Neuronal stem cell (in vitro differentiated cells): ENCODE measurements at regions not wholly inside any gene's neighbourhood (a gene's known extent, or its start where the extent isn't known, plus 50 kb on each side); places are given as distances from the start of the nearest gene placed in this dataset.

ENCODE experiments used
- DNase-seq: peaks from one replicate; pipeline ENCODE4 v3.0.0-alpha.2; 2013; ENCODE audit warnings: low spot score
- H2AFZ ChIP-seq: one replicate; pipeline ENCODE4 v1.6.1; 2013; ENCODE audit warnings: mild to moderate bottlenecking, low read length, inconsistent platforms
- H2AK5ac ChIP-seq: 2 replicates; pipeline ENCODE4 v1.6.1; 2013; ENCODE audit warnings: low read depth, mild to moderate bottlenecking, inconsistent platforms, low read length, moderate library complexity, mixed read lengths
- H2BK120ac ChIP-seq: 2 replicates; pipeline ENCODE4 v1.6.1; 2013; ENCODE audit warnings: low read depth, mild to moderate bottlenecking, inconsistent platforms, low read length, moderate library complexity, mixed read lengths
- H2BK12ac ChIP-seq: one replicate; pipeline ENCODE4 v1.6.1; 2013; ENCODE audit warnings: low read length, inconsistent platforms
- H2BK15ac ChIP-seq: 2 replicates; pipeline ENCODE4 v1.6.1; 2013; ENCODE audit warnings: mild to moderate bottlenecking, low read length, inconsistent platforms, mixed read lengths
- H2BK5ac ChIP-seq: one replicate; pipeline ENCODE4 v1.6.1; 2013; ENCODE audit warnings: inconsistent platforms, mild to moderate bottlenecking, low read length, moderate library complexity
- H3K14ac ChIP-seq: one replicate; pipeline ENCODE4 v1.6.1; 2013; ENCODE audit warnings: low read length, inconsistent platforms
- H3K18ac ChIP-seq: 2 replicates; pipeline ENCODE4 v1.6.1; 2013; ENCODE audit warnings: low read length, inconsistent platforms
- H3K23ac ChIP-seq: 2 replicates; pipeline ENCODE4 v1.6.1; 2013; ENCODE audit warnings: low read depth, mild to moderate bottlenecking, mixed read lengths, low read length, inconsistent platforms; ENCODE audit not compliant: poor library complexity
- H3K27ac ChIP-seq: replicated peaks from 3 replicates; pipeline ENCODE4 v1.5.1; 2013; ENCODE audit warnings: low read length, inconsistent platforms
- H3K27me3 ChIP-seq, 3 experiments: 2 replicates each; pipeline ENCODE4 v1.6.1; 2013; ENCODE audit warnings: low read length in 3 of 3, mild to moderate bottlenecking in 2 of 3, inconsistent platforms in 1 of 3, low read depth in 1 of 3, mixed read lengths in 1 of 3, moderate library complexity in 1 of 3; ENCODE audit not compliant: control insufficient read depth in 3 of 3, insufficient read depth in 3 of 3
- H3K36me3 ChIP-seq, 2 donors: replicated peaks in 1 of 2; 2 replicates each; pipeline ENCODE4 v1.6.1; 2013; ENCODE audit warnings: low read length in 2 of 2; ENCODE audit not compliant: control insufficient read depth in 2 of 2, insufficient read depth in 2 of 2
- H3K4ac ChIP-seq: 2 replicates; pipeline ENCODE4 v1.6.1; 2013; ENCODE audit warnings: inconsistent platforms, mild to moderate bottlenecking, low read length, moderate library complexity
- H3K4me1 ChIP-seq, 2 donors: 1 replicate in 1 of 2; 2 replicates in 1 of 2; pipeline ENCODE4 v1.6.1; 2013; ENCODE audit warnings: low read length in 2 of 2, low read depth in 1 of 2; ENCODE audit not compliant: control insufficient read depth in 2 of 2, insufficient read depth in 1 of 2
- H3K4me2 ChIP-seq: one replicate; pipeline ENCODE4 v1.6.1; 2013; ENCODE audit warnings: mild to moderate bottlenecking, low read length, inconsistent platforms; ENCODE audit not compliant: insufficient read depth, poor library complexity, severe bottlenecking
- H3K4me3 ChIP-seq, 2 donors: 2 replicates each; pipeline ENCODE4 v1.5.1; 2013; ENCODE audit warnings: low read length in 2 of 2, mild to moderate bottlenecking in 2 of 2, inconsistent platforms in 1 of 2, moderate library complexity in 1 of 2
- H3K79me1 ChIP-seq: one replicate; pipeline ENCODE4 v1.6.1; 2013; ENCODE audit warnings: low read depth, mild to moderate bottlenecking, inconsistent platforms, low read length, moderate library complexity
- H3K9ac ChIP-seq: one replicate; pipeline ENCODE4 v1.6.1; 2013; ENCODE audit warnings: mild to moderate bottlenecking, low read depth, low read length, inconsistent platforms; ENCODE audit not compliant: poor library complexity
- H3K9me3 ChIP-seq, 2 donors: replicated peaks in 1 of 2; 2 replicates each; pipeline versions ENCODE3 to v1.6.1; 2013; ENCODE audit warnings: low read length in 2 of 2, mild to moderate bottlenecking in 2 of 2, inconsistent platforms in 1 of 2, low read depth in 1 of 2, mixed read lengths in 1 of 2, moderate library complexity in 1 of 2; ENCODE audit not compliant: control insufficient read depth in 2 of 2, insufficient read depth in 1 of 2
- H4K8ac ChIP-seq: one replicate; pipeline ENCODE4 v1.6.1; 2013; ENCODE audit warnings: low read depth, mild to moderate bottlenecking, inconsistent platforms, low read length, moderate library complexity
- H4K91ac ChIP-seq: one replicate; pipeline ENCODE4 v1.6.1; 2013; ENCODE audit warnings: low read length, low read depth, mild to moderate bottlenecking, inconsistent platforms; ENCODE audit not compliant: poor library complexity
- WGBS, 2 donors: extraction: QIAGEN DNeasy Blood & Tissue Kit; methylation state at CpG; one replicate each; pipeline ENCODE4 v1.1.7; 2013; ENCODE audit warnings: missing lambda C conversion rate in 2 of 2, mixed read lengths in 1 of 2; ENCODE audit not compliant: insufficient read length in 2 of 2, insufficient replicate concordance in 1 of 2; ENCODE audit errors: extremely low coverage in 2 of 2; 5-methylcytosine and 5-hydroxymethylcytosine counted together

DNA sequence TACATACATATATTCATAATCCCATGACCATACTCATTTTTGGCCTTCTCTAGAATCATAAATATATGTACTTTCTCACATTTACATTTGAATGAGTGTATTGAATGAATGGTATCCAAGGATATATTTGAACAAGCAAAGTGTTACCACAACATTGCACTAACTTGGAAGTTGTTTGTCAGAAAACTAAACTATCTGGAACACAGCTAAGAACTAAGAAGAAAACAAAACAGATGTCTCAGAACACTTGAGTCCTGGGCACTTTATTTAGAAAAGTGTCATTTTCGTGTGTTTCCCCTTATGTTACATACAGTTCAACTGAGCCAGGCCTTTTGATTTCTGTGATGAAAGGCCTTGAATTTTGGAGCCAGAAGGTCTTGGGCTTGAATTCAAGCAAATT, 466.7 kb upstream of the FAT1 start:
- Histone ChIP-seq H2BK12ac (no peak overlapping the region), H3K14ac (no peak overlapping the region), H4K8ac (no peak overlapping the region), H2BK120ac (no peak overlapping the region), H3K23ac (no peak overlapping the region), H3K9me3 (peaks cover 0 to 2% of the 10 kb centered on the region in 2 donors), H3K79me1 (no peaks in the 10 kb centered on the region), H4K91ac (no peak overlapping the region), H3K18ac (no peak overlapping the region), H2BK15ac (no peak overlapping the region), H3K27ac (no peak overlapping the region), H3K36me3 (no peaks in the 10 kb centered on the region), H3K4me2 (no peak overlapping the region), H3K27me3 (no peaks in the 10 kb centered on the region), H3K4me1 (no peaks in the 10 kb centered on the region), H3K4ac (no peak overlapping the region), H2BK5ac (no peak overlapping the region), H2AK5ac (no peak overlapping the region), H2AFZ (no peak overlapping the region), H3K9ac (no peak overlapping the region), H3K4me3 (no peak overlapping the region)
- DNase-seq, result no peak
- WGBS, 2 donors, result no CpG with 5 or more reads among the region's 1 CpG

DNA sequence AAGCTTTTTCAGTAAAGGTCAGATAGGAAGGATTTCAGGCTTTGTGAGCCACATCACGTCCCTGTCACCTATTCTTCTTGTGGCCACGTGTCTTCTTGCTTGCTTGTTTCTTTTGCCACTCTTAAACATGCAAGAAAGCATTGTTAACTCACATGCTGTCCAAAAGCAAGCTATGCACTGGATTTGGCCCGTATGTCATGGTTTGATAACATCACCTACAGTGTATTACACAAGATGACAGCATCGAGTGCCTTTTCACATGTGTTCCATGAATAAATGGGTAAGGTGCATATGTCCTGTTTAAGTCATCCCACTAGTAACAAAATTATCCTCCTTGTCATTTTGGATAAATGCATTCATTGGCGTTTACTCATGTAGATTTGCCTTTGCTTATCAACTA, 468.0 kb upstream of the FAT1 start:
- Histone ChIP-seq H3K79me1 (no peaks in the 10 kb centered on the region), H3K4ac (no peak overlapping the region), H3K18ac (no peak overlapping the region), H3K23ac (no peak overlapping the region), H3K27me3 (no peaks in the 10 kb centered on the region), H4K8ac (no peak overlapping the region), H3K27ac (no peak overlapping the region), H2AFZ (no peak overlapping the region), H4K91ac (no peak overlapping the region), H2BK120ac (no peak overlapping the region), H3K4me2 (no peak overlapping the region), H3K9ac (no peak overlapping the region), H2BK15ac (no peak overlapping the region), H3K4me3 (no peak overlapping the region), H3K36me3 (no peaks in the 10 kb centered on the region), H2AK5ac (no peak overlapping the region), H3K14ac (no peak overlapping the region), H2BK12ac (no peak overlapping the region), H3K4me1 (no peaks in the 10 kb centered on the region), H3K9me3 (no peaks in the 10 kb centered on the region), H2BK5ac (no peak overlapping the region)
- WGBS, 2 donors, result no CpG with 5 or more reads among the region's 5 CpGs
- no peak for DNase-seq

GRCh38 chr4:187192266-187192665, 468.6 kb upstream of the FAT1 start:
- no peak overlapping the region for H3K4ac ChIP-seq
- no peak overlapping the region for H2BK120ac ChIP-seq
- no peak overlapping the region for H2AK5ac ChIP-seq
- H3K36me3 ChIP-seq, result no peaks in the 10 kb centered on the region
- H3K27ac ChIP-seq, result no peak overlapping the region
- no peak overlapping the region for H3K14ac ChIP-seq
- H3K9me3 ChIP-seq, result no peaks in the 10 kb centered on the region
- H3K4me2 ChIP-seq, result no peak overlapping the region
- no peak overlapping the region for H4K8ac ChIP-seq
- H2BK15ac ChIP-seq, result no peak overlapping the region
- H2BK12ac ChIP-seq, result no peak overlapping the region
- no peaks in the 10 kb centered on the region for H3K27me3 ChIP-seq
- H3K23ac ChIP-seq, result no peak overlapping the region
- no peak overlapping the region for H3K4me3 ChIP-seq
- H4K91ac ChIP-seq, result no peak overlapping the region
- H2AFZ ChIP-seq, result no peak overlapping the region
- no peak overlapping the region for H3K18ac ChIP-seq
- H2BK5ac ChIP-seq, result no peak overlapping the region
- no peak for DNase-seq
- no CpG with 5 or more reads among the region's 9 CpGs for WGBS, 2 donors
- H3K79me1 ChIP-seq, result no peaks in the 10 kb centered on the region
- H3K9ac ChIP-seq, result no peak overlapping the region
- no peaks in the 10 kb centered on the region for H3K4me1 ChIP-seq

- no peaks in the 10 kb centered on the region for H3K27me3 ChIP-seq
- H3K9ac ChIP-seq, result no peak overlapping the region
- H3K14ac ChIP-seq, result no peak overlapping the region
- no peak overlapping the region for H4K8ac ChIP-seq
- no peak overlapping the region for H2AK5ac ChIP-seq
- no peak overlapping the region for H3K23ac ChIP-seq
- H2BK120ac ChIP-seq, result no peak overlapping the region
- DNase-seq, result no peak
- no peak overlapping the region for H3K27ac ChIP-seq
- no peaks in the 10 kb centered on the region for H3K9me3 ChIP-seq
- H3K18ac ChIP-seq, result no peak overlapping the region
- no peak overlapping the region for H4K91ac ChIP-seq
- no peak overlapping the region for H3K4me2 ChIP-seq
- H2BK15ac ChIP-seq, result no peak overlapping the region
- H2BK5ac ChIP-seq, result no peak overlapping the region
- H3K36me3 ChIP-seq, result no peaks in the 10 kb centered on the region
- no peaks in the 10 kb centered on the region for H3K4me1 ChIP-seq
- H3K4ac ChIP-seq, result no peak overlapping the region
- no peaks in the 10 kb centered on the region for H3K79me1 ChIP-seq
- no peak overlapping the region for H2BK12ac ChIP-seq
- no CpG with 5 or more reads among the region's 3 CpGs for WGBS, 2 donors
- H3K4me3 ChIP-seq, result no peak overlapping the region
- no peak overlapping the region for H2AFZ ChIP-seq
Observed at GRCh38 chr4:187193141-187193540, 469.5 kb upstream of the FAT1 start.
